ENCODE measurements at regions not wholly inside any gene's neighbourhood (a gene's known extent, or its start where the extent isn't known, plus 50 kb on each side); places are given as distances from the start of the nearest gene placed in this dataset.

- no peak for TF ChIP-seq CTCF (conservative IDR thresholded peaks at IDR 0.05)
- TF ChIP-seq ZFX (IDR thresholded peaks at IDR 0.05): no peak
Observed at GRCh38 chr10:55078121-55078520, 277.1 kb upstream of the PCDH15 start.

Data from C4-2B (cell line).